GM23248 (cell line): ENCODE measurements at regions not wholly inside any gene's neighbourhood (a gene's known extent, or its start where the extent isn't known, plus 50 kb on each side); places are given as distances from the start of the nearest gene placed in this dataset.

Source experiments
- DNase-seq: peaks from one replicate; pipeline ENCODE4 v3.0.0-alpha.2; 2015
- H2AFZ ChIP-seq: fragments of 200-600 bp; sonication (generic); 2 replicates; pipeline ENCODE4 v1.6.1; 2016; ENCODE audit warnings: antibody characterized with exemption
- H3F3A ChIP-seq: fragments of 200-600 bp; sonication (generic); 2 replicates; pipeline ENCODE4 v1.6.1; 2016; ENCODE audit warnings: mild to moderate bottlenecking, antibody characterized with exemption, mixed run types; ENCODE audit not compliant: insufficient read depth
- H3K27ac ChIP-seq: fragments of 200-600 bp; sonication (generic); 2 replicates; pipeline ENCODE4 v1.5.1; 2016; ENCODE audit warnings: mild to moderate bottlenecking
- H3K27me3 ChIP-seq: fragments of 200-600 bp; sonication (generic); replicated peaks from 2 replicates; pipeline ENCODE4 v1.6.1; 2016; ENCODE audit warnings: mild to moderate bottlenecking; ENCODE audit not compliant: insufficient read depth
- H3K36me3 ChIP-seq: fragments of 200-600 bp; sonication (generic); 2 replicates; pipeline ENCODE4 v1.6.1; 2016; ENCODE audit warnings: low read depth, mild to moderate bottlenecking
- H3K4me1 ChIP-seq: fragments of 200-600 bp; sonication (generic); 2 replicates; pipeline ENCODE4 v1.6.1; 2016; ENCODE audit warnings: mild to moderate bottlenecking; ENCODE audit not compliant: insufficient read depth
- H3K4me2 ChIP-seq: fragments of 200-600 bp; sonication (generic); one replicate; pipeline ENCODE4 v1.6.1; 2016; ENCODE audit warnings: mild to moderate bottlenecking; ENCODE audit not compliant: unreplicated experiment
- H3K4me3 ChIP-seq: fragments of 200-600 bp; sonication (generic); 2 replicates; pipeline ENCODE4 v1.5.1; 2016; ENCODE audit warnings: mild to moderate bottlenecking
- H3K79me2 ChIP-seq: fragments of 200-600 bp; sonication (generic); 2 replicates; pipeline ENCODE4 v1.6.1; 2016; ENCODE audit warnings: mild to moderate bottlenecking; ENCODE audit not compliant: insufficient read depth
- H3K9ac ChIP-seq: fragments of 200-600 bp; sonication (generic); 2 replicates; pipeline ENCODE4 v1.6.1; 2016; ENCODE audit warnings: mild to moderate bottlenecking
- H3K9me2 ChIP-seq: fragments of 200-600 bp; sonication (generic); 2 replicates; pipeline ENCODE4 v1.6.1; 2016; ENCODE audit warnings: mixed run types, mild to moderate bottlenecking, moderate library complexity; ENCODE audit not compliant: insufficient read depth
- H3K9me3 ChIP-seq: fragments of 200-600 bp; sonication (generic); one replicate; pipeline ENCODE4 v1.6.1; 2017; ENCODE audit warnings: low read depth
- H4K20me1 ChIP-seq: fragments of 200-600 bp; sonication (generic); 2 replicates; pipeline ENCODE4 v1.6.0; 2016; ENCODE audit not compliant: insufficient read depth
- EZH2 ChIP-seq: fragments of 200-600 bp; sonication (generic); IDR thresholded peaks from 2 replicates; pipeline ENCODE4 v1.6.1; 2018; ENCODE audit warnings: antibody characterized with exemption, mild to moderate bottlenecking; ENCODE audit not compliant: insufficient read depth, poor library complexity, severe bottlenecking
- EZH2phosphoT487 ChIP-seq: fragments of 200-600 bp; sonication (generic); IDR thresholded peaks from 2 replicates; pipeline ENCODE4 v1.6.1; 2018; ENCODE audit warnings: antibody characterized with exemption, moderate library complexity, mild to moderate bottlenecking, low read depth; ENCODE audit not compliant: insufficient read depth
- WGBS, 2 experiments: methylation state at CpG; one replicate each; pipeline ENCODE4 v1.1.6; 2015 to 2017; ENCODE audit warnings: low lambda C conversion rate in 2 of 2, low coverage in 1 of 2; ENCODE audit errors: missing lambda C conversion rate in 2 of 2; 5-methylcytosine and 5-hydroxymethylcytosine counted together
- in situ Hi-C: fragments of 300-500 bp; cut with MboI; formaldehyde crosslinking; loops from 2 replicates; pipeline ENCODE4 v1.15.0; 2020

DNA sequence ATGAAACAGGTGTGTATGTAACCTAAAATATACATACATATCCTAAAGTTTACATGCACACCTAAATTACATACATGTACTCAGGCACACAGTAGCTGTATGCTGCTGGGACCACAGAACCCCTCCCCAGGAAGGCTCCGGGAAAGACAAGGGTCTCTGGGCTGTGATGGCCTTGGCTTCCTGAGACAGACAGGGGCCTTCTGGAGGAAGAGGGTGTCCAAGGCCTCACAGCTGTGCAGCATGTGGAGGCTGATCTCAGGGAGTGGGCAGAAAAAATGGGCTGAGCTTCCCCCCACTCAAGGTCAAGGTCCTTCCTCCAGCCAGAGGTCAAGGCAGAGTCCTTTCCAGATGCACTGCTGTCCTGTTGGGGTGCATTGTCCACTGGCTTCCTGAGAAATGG is 129.1 kb upstream of the THBS2 start:
- Histone ChIP-seq H3K79me2 (no peaks in the 10 kb centered on the region), H3K27ac (no peak overlapping the region)

DNA sequence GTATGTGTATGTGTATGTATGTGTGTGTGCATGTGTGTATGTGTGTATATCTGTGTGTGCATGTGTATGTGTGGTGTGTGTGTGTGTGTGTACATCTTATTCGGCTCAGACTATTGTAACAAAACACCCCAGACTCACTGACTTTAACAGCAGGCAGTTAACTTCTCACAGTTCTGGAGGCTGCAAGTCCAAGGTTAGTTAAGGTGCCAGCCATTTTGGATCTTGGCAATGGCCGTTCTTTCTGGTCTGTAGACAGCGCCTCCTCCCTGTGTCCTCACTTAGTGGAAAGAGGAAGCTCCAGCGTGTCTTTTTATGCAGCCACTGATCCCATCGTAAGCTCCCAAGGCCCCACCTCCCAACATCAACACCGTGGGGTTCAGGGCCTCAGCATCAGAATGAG is 128.3 kb upstream of the THBS2 start:
- no peak overlapping the region for H3K4me2 ChIP-seq
- H3K4me1 ChIP-seq: peaks cover 13% of the 10 kb centered on the region
- no peak overlapping the region for H3K9ac ChIP-seq
- no peaks in the 10 kb centered on the region for H3K27me3 ChIP-seq
- no peaks in the 10 kb centered on the region for H3K9me2 ChIP-seq
- no peak overlapping the region for H2AFZ ChIP-seq
- TF ChIP-seq EZH2 (no peak), EZH2phosphoT487 (no peak)
- DNase-seq: no peak
- peaks cover 16% of the 10 kb centered on the region for H3F3A ChIP-seq
- 77 to 83% methylated on average over 5 to 6 of the region's 6 CpGs for WGBS, 2 experiments
- no peak overlapping the region for H3K27ac ChIP-seq
- in situ Hi-C loops: no loop called here
- no peaks in the 10 kb centered on the region for H3K9me3 ChIP-seq
- H3K4me3 ChIP-seq: no peak overlapping the region
- H4K20me1 ChIP-seq: no peaks in the 10 kb centered on the region
- no peaks in the 10 kb centered on the region for H3K36me3 ChIP-seq
- H3K79me2 ChIP-seq: no peaks in the 10 kb centered on the region

More for the DNA sequence above, 129.1 kb upstream of the THBS2 start:
- H3K4me1 ChIP-seq: peaks cover 14% of the 10 kb centered on the region
- no peak overlapping the region for H3K4me2 ChIP-seq
- H3K36me3 ChIP-seq: no peaks in the 10 kb centered on the region
- in situ Hi-C loops: no loop called here
- no peaks in the 10 kb centered on the region for H3K9me2 ChIP-seq
- no peak overlapping the region for H3K4me3 ChIP-seq
- peaks cover 17% of the 10 kb centered on the region for H3F3A ChIP-seq
- no peak for DNase-seq
- WGBS, 2 experiments: 92 to 93% methylated on average over 1 of the region's 1 CpG
- no peak overlapping the region for H3K9ac ChIP-seq
- H2AFZ ChIP-seq: no peak overlapping the region
- H3K27me3 ChIP-seq: no peaks in the 10 kb centered on the region
- no peaks in the 10 kb centered on the region for H3K9me3 ChIP-seq
- TF ChIP-seq EZH2 (no peak), EZH2phosphoT487 (no peak)
- no peaks in the 10 kb centered on the region for H4K20me1 ChIP-seq

DNA sequence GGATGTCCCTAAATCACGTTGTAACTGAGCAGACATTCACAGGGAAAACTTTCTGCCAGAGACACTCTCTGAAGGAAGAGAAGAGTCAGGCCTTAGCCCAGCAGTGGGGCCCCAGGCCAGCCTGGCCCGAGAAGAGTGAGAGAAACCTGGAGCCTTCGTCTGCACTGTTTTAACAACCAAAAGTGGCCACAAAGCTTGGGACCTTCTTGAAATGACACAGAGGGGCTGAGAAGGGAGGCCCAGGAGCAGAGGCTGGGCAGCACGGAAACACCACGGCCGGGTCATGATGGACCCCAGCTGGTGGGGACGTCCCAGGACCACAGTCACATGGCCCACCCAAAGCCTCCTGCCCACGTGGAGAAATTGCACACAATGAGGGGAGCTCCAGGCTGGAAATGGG is 126.8 kb upstream of the THBS2 start:
- Histone ChIP-seq H3F3A (peaks cover under 1% of the 10 kb centered on the region; the same call in 1 of the 2 replicates), H3K79me2 (no peaks in the 10 kb centered on the region), H3K4me2 (no peak overlapping the region), H3K9ac (no peak overlapping the region), H3K36me3 (no peaks in the 10 kb centered on the region), H4K20me1 (no peaks in the 10 kb centered on the region), H3K9me2 (no peaks in the 10 kb centered on the region), H3K9me3 (no peaks in the 10 kb centered on the region), H3K4me3 (no peak overlapping the region), H3K4me1 (no peaks in the 10 kb centered on the region), H3K27ac (no peak overlapping the region), H3K27me3 (no peaks in the 10 kb centered on the region), H2AFZ (no peak overlapping the region)
- WGBS, 2 experiments: 24 to 28% methylated on average over 8 of the region's 8 CpGs
- TF ChIP-seq EZH2 (no peak), EZH2phosphoT487 (no peak)
- no peak for DNase-seq
- in situ Hi-C loops: no loop called here

DNA sequence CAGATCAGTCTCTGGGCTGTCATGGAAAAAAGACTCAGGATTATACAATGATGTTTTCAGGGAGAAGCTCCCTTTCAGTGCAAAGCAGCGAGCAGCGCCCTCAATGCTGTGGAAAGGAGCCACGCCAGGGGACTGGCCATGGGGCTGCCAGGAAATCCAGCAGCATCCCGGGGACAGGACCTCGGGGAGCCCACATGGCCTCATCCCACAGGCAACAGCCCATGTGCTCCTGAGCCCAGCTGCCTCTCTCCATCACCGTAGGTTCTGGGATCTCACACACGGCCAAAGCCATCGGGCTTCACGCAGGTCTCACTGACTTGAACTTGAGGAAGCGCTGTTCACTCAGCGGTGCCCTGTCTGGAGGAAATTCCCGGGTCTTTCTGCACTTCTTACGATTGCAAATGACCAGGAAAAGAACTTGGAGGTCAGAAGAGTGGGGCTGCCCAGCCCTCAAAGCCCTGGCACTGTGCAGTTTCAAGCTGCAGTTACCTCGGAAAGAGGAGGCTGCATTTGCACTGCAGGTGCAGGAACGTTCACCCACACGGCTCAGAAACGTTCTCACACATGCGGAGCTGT is 125.9 kb upstream of the THBS2 start:
- WGBS, 2 experiments: 66 to 70% methylated on average over 18 of the region's 18 CpGs
- no peak overlapping the region for H3K9ac ChIP-seq
- H3K27ac ChIP-seq: no peak overlapping the region
- no peak overlapping the region for H3K4me2 ChIP-seq
- no peaks in the 10 kb centered on the region for H3K27me3 ChIP-seq
- no peak for DNase-seq
- in situ Hi-C loops: no loop called here
- no peaks in the 10 kb centered on the region for H4K20me1 ChIP-seq
- H3K9me2 ChIP-seq: no peaks in the 10 kb centered on the region
- TF ChIP-seq EZH2phosphoT487 (no peak), EZH2 (no peak)
- no peaks in the 10 kb centered on the region for H3K4me1 ChIP-seq
- no peaks in the 10 kb centered on the region for H3F3A ChIP-seq
- no peak overlapping the region for H2AFZ ChIP-seq
- H3K4me3 ChIP-seq: no peak overlapping the region
- no peaks in the 10 kb centered on the region for H3K36me3 ChIP-seq
- H3K9me3 ChIP-seq: no peaks in the 10 kb centered on the region
- H3K79me2 ChIP-seq: no peaks in the 10 kb centered on the region
